A172 (cell line): ENCODE measurements at regions not wholly inside any gene's neighbourhood (a gene's known extent, or its start where the extent isn't known, plus 50 kb on each side); places are given as distances from the start of the nearest gene placed in this dataset.

Experiments
- DNase-seq: peaks from one replicate; pipeline ENCODE4 v3.0.0-alpha.2; 2015; ENCODE audit warnings: low spot score

DNA sequence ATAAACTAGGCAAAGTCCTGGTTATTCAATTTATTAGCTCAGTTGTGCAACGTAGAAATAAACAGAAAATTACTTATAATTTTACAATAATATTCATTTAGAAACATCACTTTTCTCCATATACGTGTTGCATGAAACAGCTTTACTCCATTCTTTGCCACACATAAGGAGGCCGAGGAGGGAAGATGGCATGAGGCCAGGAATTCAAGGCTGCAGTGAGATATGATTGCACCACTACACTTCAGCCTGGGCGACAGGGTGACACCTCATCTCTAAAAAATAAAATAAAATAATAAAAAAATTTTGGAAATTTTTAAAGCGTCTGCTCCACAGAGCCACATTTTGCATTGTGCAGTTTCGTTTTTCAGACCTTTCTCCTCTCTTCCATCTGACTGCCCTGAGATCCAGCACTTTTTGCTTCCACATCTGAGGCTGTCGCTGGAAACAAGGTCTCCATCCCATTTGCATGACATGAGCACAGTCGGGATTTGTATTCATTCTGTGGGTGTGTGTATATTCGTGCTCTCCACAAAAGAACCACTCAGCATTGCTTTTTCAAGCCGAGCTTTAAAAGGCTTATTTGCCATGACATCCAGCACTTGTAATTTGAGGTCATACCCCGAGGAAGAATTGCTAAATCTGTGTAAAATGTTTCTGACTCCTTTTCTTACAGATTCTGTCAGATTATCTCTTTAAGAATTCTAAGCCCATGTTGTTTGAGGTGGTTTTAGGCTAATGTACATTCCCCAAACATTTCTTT, 98.6 kb upstream of the MSX2 start:
- no peak for DNase-seq

DNA sequence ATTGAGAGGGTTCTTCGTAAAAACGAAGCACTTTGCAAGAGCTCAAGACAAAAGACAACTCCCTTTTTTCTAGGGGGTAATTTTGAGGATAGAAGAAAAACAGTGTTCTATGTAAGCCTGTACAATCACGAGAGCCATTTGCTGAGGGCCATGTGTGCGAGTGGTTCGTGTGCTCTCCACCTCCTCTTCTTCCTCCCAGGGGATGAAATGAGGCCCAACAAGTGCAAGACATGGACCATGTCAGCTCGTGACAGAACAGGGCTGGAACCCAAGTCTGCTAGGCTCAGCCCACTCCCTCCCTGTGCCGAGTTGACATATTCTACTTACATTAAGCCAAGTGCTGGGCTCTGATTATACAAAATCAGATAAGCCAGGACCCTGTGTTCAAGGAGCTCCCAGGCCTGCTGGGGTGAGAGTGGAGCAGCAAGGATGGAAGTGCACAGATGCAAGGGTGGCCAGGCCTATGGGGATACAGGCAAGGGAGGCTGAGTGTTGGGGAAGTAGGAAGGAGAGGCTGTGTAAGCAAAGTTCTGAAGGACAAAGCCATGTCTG, 97.9 kb upstream of the MSX2 start:
- DNase-seq = no peak

DNA sequence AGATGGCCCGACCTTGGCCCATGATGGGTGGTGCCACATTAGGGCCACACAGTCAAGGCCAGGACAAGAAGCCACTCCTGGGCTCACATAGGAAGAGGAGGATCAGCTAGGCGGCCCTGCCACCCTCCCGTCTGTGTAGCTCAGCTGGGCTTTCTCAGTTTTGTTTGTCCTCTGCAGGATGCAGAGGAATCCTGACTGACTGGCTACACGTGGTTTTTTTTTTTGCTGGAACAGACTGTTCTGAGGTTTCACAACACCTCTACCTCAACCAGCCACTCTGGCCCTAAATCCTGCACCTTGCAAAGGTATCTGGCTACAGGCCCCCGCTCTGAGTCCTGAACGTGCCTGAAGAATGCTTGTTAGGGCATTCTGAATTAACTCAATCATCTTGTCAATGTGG, 88.3 kb upstream of the MSX2 start:
- no peak for DNase-seq

DNA sequence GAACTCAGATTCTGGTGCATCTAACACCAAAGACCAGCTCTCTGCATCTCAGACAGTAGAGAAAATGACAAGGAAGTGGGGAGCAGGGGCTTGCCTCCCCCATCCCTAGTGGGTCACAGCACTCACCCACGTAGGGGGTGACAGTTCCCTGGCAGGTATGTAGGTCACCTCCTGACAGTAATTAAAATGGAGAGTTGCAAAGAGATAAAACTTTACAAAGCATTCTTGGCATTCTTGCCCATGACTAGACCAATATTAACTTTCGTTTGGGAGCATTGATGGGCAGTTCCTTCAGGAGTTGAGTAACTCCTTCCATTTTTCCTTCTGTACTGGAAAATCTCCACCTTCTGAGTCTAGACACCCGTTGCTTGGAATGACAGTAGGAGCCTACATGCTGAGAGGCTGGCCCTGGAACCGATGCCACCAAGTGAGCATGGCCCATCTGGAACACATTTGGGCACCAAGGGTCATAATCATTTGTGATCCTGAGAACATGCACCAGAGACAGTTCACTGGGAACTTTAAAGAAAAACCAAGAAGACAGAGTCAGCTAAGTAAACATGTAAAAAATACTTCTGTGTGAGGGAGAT, 81.5 kb upstream of the MSX2 start:
- peak; percentile 18 for DNase-seq

DNA sequence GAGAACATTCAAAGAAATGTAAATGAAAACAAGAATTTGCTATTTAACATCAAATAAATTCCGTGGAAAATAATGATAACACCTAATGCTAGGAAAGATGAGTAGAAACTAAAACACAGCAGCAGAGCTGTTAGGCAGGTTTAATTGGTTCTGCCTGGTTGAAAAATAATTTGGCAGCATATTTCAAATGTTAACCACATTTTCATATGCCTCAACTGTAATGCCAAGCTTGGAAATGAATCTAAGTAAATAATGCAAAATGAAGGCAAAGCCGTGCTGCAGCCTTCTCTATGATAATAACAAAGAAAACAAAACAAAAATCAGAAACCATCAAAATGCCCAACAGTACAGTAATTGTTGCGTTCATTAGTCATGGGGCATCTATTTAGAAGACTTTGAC, 79.9 kb upstream of the MSX2 start:
- no peak for DNase-seq

DNA sequence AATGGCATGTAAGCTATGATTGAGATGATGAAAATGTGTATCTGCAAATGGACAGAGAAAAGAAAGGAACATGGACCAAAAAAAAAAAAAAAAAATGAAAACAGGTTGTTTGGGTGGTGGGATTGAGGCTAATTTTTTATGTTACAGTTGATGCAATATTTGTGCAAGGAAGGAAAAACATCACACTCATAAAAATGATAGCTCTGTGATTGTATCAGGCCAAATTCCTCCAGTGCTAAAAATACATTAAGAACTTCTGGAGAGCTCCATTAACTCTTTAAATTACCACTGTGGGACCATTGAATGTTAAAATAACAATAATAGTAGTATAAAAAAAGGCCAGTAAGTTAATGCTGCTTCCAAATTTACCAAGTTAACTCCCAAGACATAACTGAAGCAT, 79.5 kb upstream of the MSX2 start:
- no peak for DNase-seq

DNA sequence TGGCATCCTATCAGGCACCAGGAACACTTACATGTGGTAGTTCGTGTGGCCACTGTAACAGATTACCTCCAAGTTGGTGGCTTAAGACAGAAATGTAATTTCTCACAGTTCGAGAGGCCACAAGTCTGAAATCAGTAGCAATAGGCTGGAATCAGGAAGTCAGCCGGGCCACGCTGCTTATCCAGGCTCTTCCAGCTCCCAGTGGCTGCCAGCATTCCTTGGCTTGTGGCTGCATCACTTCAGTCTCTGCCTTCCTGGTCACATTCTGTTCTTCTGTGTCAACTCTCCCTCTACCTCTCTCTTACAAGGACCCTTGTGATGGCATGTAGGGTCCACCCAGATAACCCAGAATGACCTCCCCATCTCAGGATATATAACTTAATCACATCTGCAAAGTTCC, 78.7 kb upstream of the MSX2 start:
- DNase-seq = no peak

DNA sequence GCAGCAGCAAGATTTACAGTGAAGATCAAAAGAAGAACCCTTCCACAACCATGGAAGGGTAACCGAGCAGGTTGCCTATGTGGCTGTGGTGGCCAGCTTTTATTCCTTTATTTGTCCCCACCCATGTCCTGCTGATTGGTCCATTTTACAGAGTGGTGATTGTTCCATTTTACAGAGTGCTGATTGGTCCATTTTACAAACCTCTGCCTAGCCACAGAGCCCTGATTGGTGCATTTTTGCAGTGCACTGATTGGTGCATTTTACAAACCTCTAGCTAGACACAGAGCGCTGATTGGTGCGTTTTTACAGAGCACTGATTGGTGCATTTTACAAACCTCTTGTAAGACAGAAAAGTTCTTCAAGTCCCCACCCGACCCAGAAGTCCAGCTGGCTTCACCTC, 75.8 kb upstream of the MSX2 start:
- DNase-seq = peak; percentile 8

DNA sequence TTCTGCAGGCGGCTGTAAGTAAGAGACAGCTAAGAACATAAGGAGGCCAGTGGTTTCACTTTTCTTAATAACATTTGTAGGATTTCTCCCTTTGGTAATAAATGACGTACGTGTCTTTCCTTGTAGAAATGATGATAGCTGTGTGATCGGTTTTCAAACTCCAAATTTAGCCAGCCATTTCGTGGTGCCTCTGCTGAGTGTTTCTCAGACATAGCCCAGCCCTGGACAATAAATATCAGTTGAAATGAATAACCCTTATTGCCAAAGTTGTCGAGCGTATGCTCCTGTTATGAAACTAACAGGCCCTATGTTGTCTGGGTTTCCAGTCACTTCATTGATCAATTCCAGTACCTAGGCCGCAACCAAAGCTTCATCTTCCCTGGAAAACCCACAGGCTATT, 75.0 kb upstream of the MSX2 start:
- no peak for DNase-seq

DNA sequence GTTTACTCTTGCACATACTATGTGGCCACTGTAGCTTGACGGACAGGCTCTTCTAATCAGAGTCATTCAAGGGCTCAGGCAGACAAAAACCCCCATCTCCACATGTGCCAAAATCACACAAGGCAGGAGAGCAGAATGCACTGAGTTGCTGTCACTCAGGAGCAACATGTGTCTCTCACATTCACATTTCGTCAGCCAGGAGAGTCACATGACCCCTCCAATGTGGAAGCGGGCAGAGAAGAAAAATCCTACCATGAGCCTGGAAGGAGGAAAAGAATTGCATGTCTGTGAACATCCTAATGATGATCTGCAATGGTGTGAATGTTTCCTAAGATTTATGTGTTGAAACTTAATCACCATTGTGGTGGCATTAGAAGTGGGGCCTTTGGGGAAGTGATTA, 69.9 kb upstream of the MSX2 start:
- DNase-seq = no peak

DNA sequence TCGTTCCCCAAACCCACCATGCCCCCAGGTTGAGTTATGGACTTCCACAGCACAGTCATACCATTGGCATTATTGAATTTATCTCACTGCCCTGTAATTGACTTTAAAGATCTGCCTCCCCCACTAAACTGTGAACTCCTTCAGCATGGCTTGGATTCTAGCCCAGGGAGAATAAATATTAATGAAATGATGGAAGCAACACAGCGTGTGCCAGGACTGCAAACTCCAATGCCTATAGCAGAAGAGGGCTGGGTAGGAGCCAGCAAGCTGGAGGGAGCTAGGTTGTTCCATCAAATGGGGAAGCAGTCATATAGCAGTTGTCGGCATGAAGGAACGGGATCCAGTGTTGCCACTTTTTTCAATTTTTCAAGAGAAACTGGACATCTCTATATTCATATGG, 69.0 kb upstream of the MSX2 start:
- DNase-seq = no peak

DNA sequence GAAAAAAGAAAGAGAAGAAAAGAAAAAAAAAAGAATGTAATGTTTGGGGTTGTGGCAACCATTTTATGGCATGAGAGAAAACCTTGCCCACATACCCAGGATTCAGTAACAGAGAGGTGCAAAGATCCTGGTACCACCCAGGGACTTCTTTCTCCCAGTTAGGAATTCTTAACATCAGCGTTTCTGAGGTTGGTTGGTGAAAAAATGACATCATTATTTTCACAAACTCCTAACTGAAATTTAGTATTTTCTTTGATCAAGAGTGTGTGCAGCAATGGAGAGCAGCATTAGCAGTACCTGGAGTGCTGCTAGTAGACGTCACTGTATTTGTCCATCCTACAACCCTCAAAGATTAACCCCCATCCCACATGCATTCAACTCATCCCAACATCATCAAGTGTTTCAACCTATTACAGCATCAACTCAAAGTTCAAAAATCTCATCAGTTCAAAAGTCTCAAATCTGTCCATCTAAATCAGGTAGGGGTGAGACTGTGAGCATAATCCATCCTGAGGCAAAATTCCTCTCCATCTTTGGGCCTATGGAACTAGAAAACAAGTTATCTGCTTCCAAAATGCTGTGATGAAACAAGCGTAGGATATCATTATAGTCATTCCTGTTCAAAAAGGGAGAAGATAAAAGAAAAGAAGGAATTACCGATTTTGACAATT, 60.1 kb upstream of the MSX2 start:
- DNase-seq = no peak

DNA sequence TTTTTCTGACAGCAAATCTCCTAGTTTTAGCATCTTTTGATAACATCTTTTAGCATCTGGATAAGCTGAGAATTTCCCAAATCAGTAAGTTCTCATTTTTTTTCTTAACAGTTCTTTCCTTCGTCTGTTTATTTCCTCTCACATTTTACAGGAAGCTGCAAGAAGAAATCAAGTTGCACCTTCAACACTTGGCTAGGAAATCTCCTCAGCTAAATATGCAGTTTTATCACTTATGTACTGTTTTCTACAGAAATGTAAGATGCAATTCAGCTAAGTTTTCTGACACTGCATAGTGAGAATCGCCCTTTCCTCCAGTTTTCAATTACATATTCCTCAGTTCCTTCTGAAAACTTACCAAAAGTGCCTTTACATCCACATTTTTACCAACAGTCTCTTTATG, 59.0 kb upstream of the MSX2 start:
- DNase-seq = no peak

DNA sequence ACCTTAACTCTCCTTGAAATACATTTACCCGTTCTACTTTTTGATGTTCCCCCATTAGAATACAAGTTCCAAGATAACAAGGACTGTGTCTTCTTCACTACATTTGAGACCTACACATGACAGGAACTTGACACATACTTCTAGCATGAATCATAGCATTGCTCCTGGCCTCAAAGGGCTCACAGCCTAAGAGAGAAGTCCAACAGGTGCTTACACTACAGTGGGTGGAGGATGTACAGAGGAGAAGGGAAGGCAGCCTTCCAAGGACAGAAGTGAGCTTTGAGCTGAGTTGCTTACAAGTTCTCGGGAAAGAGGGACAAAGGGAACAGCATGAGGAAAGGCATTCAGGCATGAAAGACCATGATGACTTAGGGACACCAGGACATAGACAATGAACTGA, 56.9 kb upstream of the MSX2 start:
- DNase-seq = no peak

DNA sequence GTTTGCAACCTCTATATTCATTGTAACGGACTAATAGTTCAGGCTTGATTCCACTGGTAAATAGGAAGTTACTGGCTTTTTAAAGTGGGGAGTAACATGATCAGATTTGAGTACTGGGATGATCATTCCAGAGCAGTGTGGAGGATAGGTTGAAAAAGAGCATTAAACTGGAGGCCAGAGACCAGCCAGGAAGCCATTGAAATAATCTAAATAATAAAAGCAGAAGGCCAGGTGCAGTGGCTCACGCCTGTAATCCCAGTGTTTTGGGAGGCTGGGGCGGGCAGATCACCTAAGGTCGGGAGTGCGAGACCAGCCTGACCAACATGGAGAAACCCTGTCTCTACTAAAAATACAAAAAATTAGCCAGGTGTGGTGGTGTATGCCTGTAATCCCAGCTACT, 56.0 kb upstream of the MSX2 start:
- no peak for DNase-seq
